ENCODE measurements at regions not wholly inside any gene's neighbourhood (a gene's known extent, or its start where the extent isn't known, plus 50 kb on each side); places are given as distances from the start of the nearest gene placed in this dataset.

GRCh38 chr11:95516786-95517185 lies 272.8 kb downstream of the FAM76B start:
- H2AFZ ChIP-seq (replicated peaks) = no peak overlapping the region
- H3K9me3 ChIP-seq (ENCODE audit: low read depth) = no peaks in the 10 kb centered on the region
- Mint-ChIP-seq H3K4me3 (no peak overlapping the region), H3K9me3 (no peaks in the 10 kb centered on the region), H3K27me3 (ENCODE audit: insufficient read depth, low read depth) (peaks cover 8% of the 10 kb centered on the region), H3K27ac (no peak overlapping the region), H3K4me1 (peaks cover 28% of the 10 kb centered on the region), H3K36me3 (no peaks in the 10 kb centered on the region)
- no peak overlapping the region for H3K4me2 ChIP-seq
- H3K79me2 ChIP-seq (ENCODE audit: low read depth) = no peaks in the 10 kb centered on the region
- H3K36me3 ChIP-seq = no peaks in the 10 kb centered on the region
- peaks cover 17% of the 10 kb centered on the region for H3K4me1 ChIP-seq
- no peak overlapping the region for H3K4me3 ChIP-seq
- H3K27ac ChIP-seq = no peak overlapping the region
- H3K27me3 ChIP-seq = no peaks in the 10 kb centered on the region
- no peaks in the 10 kb centered on the region for H4K20me1 ChIP-seq (ENCODE audit: low read depth)
- no peak for DNase-seq (ENCODE audit: low spot score)
- TF ChIP-seq EZH2phosphoT487 (IDR thresholded peaks at IDR 0.05) = no peak
- no peak for TF ChIP-seq EZH2 (IDR thresholded peaks at IDR 0.05)
- no peak for TF ChIP-seq CTCF (IDR thresholded peaks at IDR 0.05)
- H3F3A ChIP-seq (ENCODE audit: low read depth) = no peaks in the 10 kb centered on the region
- H3K9ac ChIP-seq = no peak overlapping the region

- H3K4me2 ChIP-seq = no peak overlapping the region
- peaks cover 8% of the 10 kb centered on the region for H3K27me3 Mint-ChIP-seq (ENCODE audit: insufficient read depth, low read depth)
- H3K27ac Mint-ChIP-seq = no peak overlapping the region
- H3K36me3 Mint-ChIP-seq = no peaks in the 10 kb centered on the region
- H3F3A ChIP-seq (ENCODE audit: low read depth) = no peaks in the 10 kb centered on the region
- H3K4me3 ChIP-seq = no peak overlapping the region
- no peak overlapping the region for H2AFZ ChIP-seq (replicated peaks)
- no peak overlapping the region for H3K27ac ChIP-seq
- no peaks in the 10 kb centered on the region for H3K27me3 ChIP-seq
- H3K4me1 Mint-ChIP-seq = peaks cover 25% of the 10 kb centered on the region
- H3K36me3 ChIP-seq = no peaks in the 10 kb centered on the region
- H3K79me2 ChIP-seq (ENCODE audit: low read depth) = no peaks in the 10 kb centered on the region
- H3K4me3 Mint-ChIP-seq = no peak overlapping the region
- H3K9me3 Mint-ChIP-seq = no peaks in the 10 kb centered on the region
- no peak for DNase-seq (ENCODE audit: low spot score)
- no peaks in the 10 kb centered on the region for H3K9me3 ChIP-seq (ENCODE audit: low read depth)
- H3K4me1 ChIP-seq = peaks cover 17% of the 10 kb centered on the region
- no peak overlapping the region for H3K9ac ChIP-seq
- TF ChIP-seq EZH2 (IDR thresholded peaks at IDR 0.05) (no peak), CTCF (IDR thresholded peaks at IDR 0.05) (no peak), EZH2phosphoT487 (IDR thresholded peaks at IDR 0.05) (no peak)
- H4K20me1 ChIP-seq (ENCODE audit: low read depth) = no peaks in the 10 kb centered on the region
Measured at GRCh38 chr11:95516175-95516574, 273.4 kb downstream of the FAM76B start.

- Mint-ChIP-seq H3K27me3 (ENCODE audit: insufficient read depth, low read depth) (peaks cover 8% of the 10 kb centered on the region), H3K36me3 (no peaks in the 10 kb centered on the region), H3K4me3 (no peak overlapping the region), H3K9me3 (no peaks in the 10 kb centered on the region), H3K27ac (no peak overlapping the region), H3K4me1 (peaks cover 17% of the 10 kb centered on the region)
- H3K4me2 ChIP-seq = no peak overlapping the region
- peaks cover 14% of the 10 kb centered on the region for H3K4me1 ChIP-seq
- H3F3A ChIP-seq (ENCODE audit: low read depth) = no peaks in the 10 kb centered on the region
- H3K27ac ChIP-seq = no peak overlapping the region
- no peak overlapping the region for H3K9ac ChIP-seq
- H3K4me3 ChIP-seq = no peak overlapping the region
- H3K36me3 ChIP-seq = no peaks in the 10 kb centered on the region
- peak overlapping the region; percentile 76 for H2AFZ ChIP-seq (replicated peaks)
- no peaks in the 10 kb centered on the region for H4K20me1 ChIP-seq (ENCODE audit: low read depth)
- no peaks in the 10 kb centered on the region for H3K27me3 ChIP-seq
- TF ChIP-seq CTCF (IDR thresholded peaks at IDR 0.05) (no peak), EZH2 (IDR thresholded peaks at IDR 0.05) (no peak), EZH2phosphoT487 (IDR thresholded peaks at IDR 0.05) (no peak)
- no peaks in the 10 kb centered on the region for H3K9me3 ChIP-seq (ENCODE audit: low read depth)
- H3K79me2 ChIP-seq (ENCODE audit: low read depth) = no peaks in the 10 kb centered on the region
- DNase-seq (ENCODE audit: low spot score) = no peak
Measured at GRCh38 chr11:95515371-95515770, 274.2 kb downstream of the FAM76B start.
